ENCODE measurements at regions not wholly inside any gene's neighbourhood (a gene's known extent, or its start where the extent isn't known, plus 50 kb on each side); places are given as distances from the start of the nearest gene placed in this dataset.

- Histone ChIP-seq H3K36me3 (ENCODE audit: insufficient read depth, low read length) (no peaks in the 10 kb centered on the region), H3K9me2 (ENCODE audit: insufficient read depth, low read length) (no peaks in the 10 kb centered on the region), H3K79me2 (replicated peaks; ENCODE audit: insufficient read depth, low read length) (no peaks in the 10 kb centered on the region), H2AFZ (ENCODE audit: low read depth, low read length) (no peak overlapping the region), H3K9ac (ENCODE audit: low read length) (no peak overlapping the region), H3K4me3 (ENCODE audit: low read length) (no peak overlapping the region), H4K20me1 (ENCODE audit: insufficient read depth) (no peaks in the 10 kb centered on the region), H3K27me3 (ENCODE audit: insufficient read depth, low read depth, low read length) (no peaks in the 10 kb centered on the region), H3F3A (ENCODE audit: insufficient read depth, low read length, poor library complexity, severe bottlenecking) (no peaks in the 10 kb centered on the region), H3K9me3 (ENCODE audit: low read length) (no peaks in the 10 kb centered on the region), H3K27ac (ENCODE audit: low read length) (no peak overlapping the region), H3K4me2 (ENCODE audit: low read length) (no peak overlapping the region)
- TF ChIP-seq EP300 (conservative IDR thresholded peaks at IDR 0.05; ENCODE audit: poor library complexity, severe bottlenecking) (no peak), CTCF (IDR thresholded peaks at IDR 0.05; ENCODE audit: poor library complexity, severe bottlenecking) (no peak), EZH2 (IDR thresholded peaks at IDR 0.05; ENCODE audit: borderline replicate concordance, insufficient read depth, low read length, poor library complexity, severe bottlenecking) (no peak), REST (IDR thresholded peaks at IDR 0.05; ENCODE audit: borderline replicate concordance) (no peak), TAF1 (IDR thresholded peaks at IDR 0.05; ENCODE audit: low read depth) (no peak), MXI1 (conservative IDR thresholded peaks at IDR 0.05; ENCODE audit: poor library complexity, severe bottlenecking) (no peak), POLR2AphosphoS5 (IDR thresholded peaks at IDR 0.05) (no peak), RAD21 (conservative IDR thresholded peaks at IDR 0.05) (no peak), SMC3 (conservative IDR thresholded peaks at IDR 0.05; ENCODE audit: poor library complexity) (no peak)
Observed at GRCh38 chr2:139165601-139166000, 385.4 kb upstream of the NXPH2 start.

GRCh38 chr2:139165041-139165440 lies 384.9 kb upstream of the NXPH2 start:
- no peaks in the 10 kb centered on the region for H3K9me2 ChIP-seq (ENCODE audit: insufficient read depth, low read length)
- H3F3A ChIP-seq (ENCODE audit: insufficient read depth, low read length, poor library complexity, severe bottlenecking) = no peaks in the 10 kb centered on the region
- H3K9me3 ChIP-seq (ENCODE audit: low read length) = no peaks in the 10 kb centered on the region
- H3K4me2 ChIP-seq (ENCODE audit: low read length) = no peak overlapping the region
- no peak overlapping the region for H3K4me3 ChIP-seq (ENCODE audit: low read length)
- H3K27me3 ChIP-seq (ENCODE audit: insufficient read depth, low read depth, low read length) = no peaks in the 10 kb centered on the region
- no peak overlapping the region for H3K27ac ChIP-seq (ENCODE audit: low read length)
- H2AFZ ChIP-seq (ENCODE audit: low read depth, low read length) = no peak overlapping the region
- TF ChIP-seq POLR2AphosphoS5 (IDR thresholded peaks at IDR 0.05) = no peak
- no peak for TF ChIP-seq SMC3 (conservative IDR thresholded peaks at IDR 0.05; ENCODE audit: poor library complexity)
- TF ChIP-seq MXI1 (conservative IDR thresholded peaks at IDR 0.05; ENCODE audit: poor library complexity, severe bottlenecking) = no peak
- no peak for TF ChIP-seq TAF1 (IDR thresholded peaks at IDR 0.05; ENCODE audit: low read depth)
- TF ChIP-seq RAD21 (conservative IDR thresholded peaks at IDR 0.05) = no peak
- H4K20me1 ChIP-seq (ENCODE audit: insufficient read depth) = no peaks in the 10 kb centered on the region
- no peaks in the 10 kb centered on the region for H3K79me2 ChIP-seq (replicated peaks; ENCODE audit: insufficient read depth, low read length)
- H3K36me3 ChIP-seq (ENCODE audit: insufficient read depth, low read length) = no peaks in the 10 kb centered on the region
- H3K9ac ChIP-seq (ENCODE audit: low read length) = no peak overlapping the region

GRCh38 chr2:139162957-139163356 lies 382.8 kb upstream of the NXPH2 start:
- H3K36me3 ChIP-seq (ENCODE audit: insufficient read depth, low read length) = no peaks in the 10 kb centered on the region
- H4K20me1 ChIP-seq (ENCODE audit: insufficient read depth) = no peaks in the 10 kb centered on the region
- no peak overlapping the region for H3K9ac ChIP-seq (ENCODE audit: low read length)
- no peak overlapping the region for H3K27ac ChIP-seq (ENCODE audit: low read length)
- H3K27me3 ChIP-seq (ENCODE audit: insufficient read depth, low read depth, low read length) = no peaks in the 10 kb centered on the region
- no peak overlapping the region for H2AFZ ChIP-seq (ENCODE audit: low read depth, low read length)
- H3K4me3 ChIP-seq (ENCODE audit: low read length) = no peak overlapping the region
- H3K9me3 ChIP-seq (ENCODE audit: low read length) = no peaks in the 10 kb centered on the region
- no peaks in the 10 kb centered on the region for H3K9me2 ChIP-seq (ENCODE audit: insufficient read depth, low read length)
- H3F3A ChIP-seq (ENCODE audit: insufficient read depth, low read length, poor library complexity, severe bottlenecking) = no peaks in the 10 kb centered on the region
- H3K4me2 ChIP-seq (ENCODE audit: low read length) = no peak overlapping the region
- TF ChIP-seq EZH2 (IDR thresholded peaks at IDR 0.05; ENCODE audit: borderline replicate concordance, insufficient read depth, low read length, poor library complexity, severe bottlenecking) = no peak
- TF ChIP-seq POLR2AphosphoS5 (IDR thresholded peaks at IDR 0.05) = no peak
- no peaks in the 10 kb centered on the region for H3K79me2 ChIP-seq (replicated peaks; ENCODE audit: insufficient read depth, low read length)
